GM10266 (cell line): ENCODE measurements at regions not wholly inside any gene's neighbourhood (a gene's known extent, or its start where the extent isn't known, plus 50 kb on each side); places are given as distances from the start of the nearest gene placed in this dataset.

Experiments used
- DNase-seq: peaks from one replicate; pipeline ENCODE4 v3.0.0; 2012; ENCODE audit errors: extremely low spot score
- CTCF ChIP-seq: IDR thresholded peaks from 2 replicates; pipeline ENCODE4 v1.5.1; 2012; ENCODE audit warnings: mild to moderate bottlenecking, low read depth; ENCODE audit not compliant: control insufficient read depth, insufficient read depth; ENCODE audit errors: missing control alignments

GRCh38 chr14:98062083-98062482 lies 1209.9 kb downstream of the BCL11B start:
- no peak for DNase-seq
- no peak for TF ChIP-seq CTCF

DNA sequence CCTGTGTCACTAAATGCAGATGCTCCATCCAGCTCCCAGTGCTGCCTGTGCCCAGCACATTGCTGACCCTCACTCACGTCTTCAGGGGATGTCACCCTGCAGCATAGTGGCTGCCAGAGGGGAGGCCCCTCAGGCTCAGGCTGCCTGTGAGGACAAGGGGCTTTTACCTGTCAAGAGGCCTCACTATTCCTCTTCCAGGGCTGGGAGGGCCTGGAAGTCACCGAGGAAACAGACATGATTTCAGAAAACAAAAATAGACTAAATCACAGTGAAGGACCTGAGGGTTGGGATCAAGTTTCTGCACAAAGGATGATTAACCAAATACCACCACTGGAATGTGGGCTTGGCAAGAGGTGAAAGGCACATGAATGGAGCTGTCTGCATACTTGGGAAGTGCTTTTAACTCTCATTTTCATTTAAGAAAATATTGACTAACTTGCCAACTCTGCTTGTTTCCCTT lies 1202.3 kb downstream of the BCL11B start:
- TF ChIP-seq CTCF, result no peak
- no peak for DNase-seq

GRCh38 chr14:98070536-98070935 lies 1201.5 kb downstream of the BCL11B start:
- no peak for TF ChIP-seq CTCF

DNA sequence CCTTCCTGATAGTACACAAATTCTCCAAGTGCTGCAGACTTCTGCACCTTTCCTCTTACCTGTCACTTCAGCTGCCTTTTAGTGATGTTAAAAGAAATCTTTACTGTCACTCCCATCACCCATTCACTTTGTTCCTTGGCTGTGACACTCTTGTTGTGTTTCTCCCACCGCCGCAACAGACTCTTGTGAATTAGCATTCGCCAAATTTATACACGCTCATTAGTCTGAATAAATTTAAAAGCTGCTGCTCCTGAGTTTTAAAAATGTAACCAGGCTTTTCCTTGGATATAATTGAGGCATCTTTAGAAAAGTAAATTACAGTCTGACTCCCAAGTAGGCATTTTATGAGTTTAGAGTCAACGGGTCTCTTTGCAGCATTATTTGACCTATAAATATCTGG lies 1197.9 kb downstream of the BCL11B start:
- no peak for TF ChIP-seq CTCF
- DNase-seq, result no peak

More at GRCh38 chr14:98070536-98070935, 1201.5 kb downstream of the BCL11B start:
- no peak for DNase-seq

DNA sequence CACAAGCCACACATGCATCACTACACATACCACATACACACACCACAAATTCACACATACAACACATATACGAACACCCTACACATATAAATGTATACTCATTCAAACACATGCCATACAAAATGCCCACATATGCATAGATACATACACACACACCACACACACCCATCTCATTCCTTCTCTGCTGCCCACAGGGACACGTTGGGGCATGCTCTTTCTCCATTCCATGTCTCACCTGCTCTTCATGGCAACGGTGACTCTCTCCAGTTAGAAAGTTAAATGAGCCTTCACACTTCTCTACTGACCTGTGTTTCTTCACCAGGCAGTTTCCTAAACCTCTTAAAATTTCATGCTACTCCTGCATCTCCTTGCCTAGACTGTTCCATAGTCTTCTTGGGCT lies 1194.8 kb downstream of the BCL11B start:
- TF ChIP-seq CTCF, result no peak
- no peak for DNase-seq

GRCh38 chr14:98082833-98083232 lies 1189.2 kb downstream of the BCL11B start:
- no peak for DNase-seq
- TF ChIP-seq CTCF, result no peak

DNA sequence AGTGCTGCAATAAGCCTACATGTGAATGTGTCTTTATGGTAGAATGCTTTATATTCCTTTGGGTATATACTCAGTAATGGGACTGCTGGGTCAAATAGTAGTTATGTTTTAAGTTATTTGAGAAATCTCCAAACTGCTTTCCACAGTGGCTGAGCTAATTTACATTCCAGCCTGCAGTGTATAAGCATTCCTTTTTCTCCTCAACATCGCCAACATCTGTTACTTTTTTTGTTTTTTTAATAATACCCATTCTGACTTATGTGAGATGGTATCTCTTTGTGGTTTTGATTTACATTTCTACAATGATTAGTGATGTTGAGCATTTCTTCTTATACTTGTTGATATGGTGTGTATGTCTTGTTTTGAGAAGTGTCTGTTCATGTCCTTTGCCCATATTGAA lies 1186.2 kb downstream of the BCL11B start:
- TF ChIP-seq CTCF, result no peak
- DNase-seq, result no peak
